CD4-positive, alpha-beta T cell (primary cell): ENCODE measurements at regions not wholly inside any gene's neighbourhood (a gene's known extent, or its start where the extent isn't known, plus 50 kb on each side); places are given as distances from the start of the nearest gene placed in this dataset.

Source experiments
- ATAC-seq: fragments of 200-7000 bp; cut with Tn5 transposase; one replicate; pipeline ENCODE4 v1.10.0; 2022; ENCODE audit warnings: mild to moderate bottlenecking; ENCODE audit not compliant: poor library complexity
- CTCF ChIA-PET: fragments of 350-600 bp; sonication (Branson Sonifier 250); formaldehyde crosslinking; loops from one replicate; lab custom pipeline; 2021; ENCODE audit warnings: antibody characterized with exemption, inconsistent platforms; lab: Charles Lee
- POLR2A ChIA-PET: fragments of 350-600 bp; sonication (Branson Sonifier 250); formaldehyde crosslinking; loops from one replicate; lab custom pipeline; 2021; ENCODE audit warnings: antibody characterized with exemption, inconsistent platforms; lab: Charles Lee
- DNase-seq, 14 experiments: peaks; one replicate each; pipeline ENCODE4 v3.0.0-alpha.2; 2013 to 2020; ENCODE audit warnings: mixed read lengths in 2 of 14
- H3K27ac ChIP-seq, 2 donors: one replicate each; pipeline versions ENCODE4 v1.5.1 to v1.7.0; 2013; ENCODE audit warnings: low read length in 2 of 2, low read depth in 1 of 2, mild to moderate bottlenecking in 1 of 2
- H3K27me3 ChIP-seq, 2 experiments: 1 replicate in 1 of 2; 2 replicates in 1 of 2; pipeline versions ENCODE4 v1.6.1 to v1.7.0; 2013; ENCODE audit warnings: low read length in 2 of 2, control low read depth in 1 of 2, mild to moderate bottlenecking in 1 of 2, moderate library complexity in 1 of 2; ENCODE audit not compliant: insufficient read depth in 2 of 2, control insufficient read depth in 1 of 2
- H3K36me3 ChIP-seq: one replicate; pipeline ENCODE4 v1.6.1; 2013; ENCODE audit warnings: low read length, control low read depth; ENCODE audit not compliant: insufficient read depth
- H3K4me1 ChIP-seq: one replicate; pipeline ENCODE4 v1.6.1; 2013; ENCODE audit warnings: low read length, control low read depth; ENCODE audit not compliant: insufficient read depth
- H3K4me3 ChIP-seq: one replicate; pipeline ENCODE4 v1.5.1; 2013; ENCODE audit warnings: mild to moderate bottlenecking, low read length, moderate library complexity
- H3K9me3 ChIP-seq, 2 experiments: 1 replicate in 1 of 2; 2 replicates in 1 of 2; pipeline versions ENCODE4 v1.6.1 to v1.7.0; 2013; ENCODE audit warnings: low read length in 2 of 2, mild to moderate bottlenecking in 2 of 2, control low read depth in 1 of 2, moderate library complexity in 1 of 2; ENCODE audit not compliant: control insufficient read depth in 1 of 2, insufficient read depth in 1 of 2
- H3K27ac Mint-ChIP-seq: one replicate; pipeline ENCODE4 v1.8.0; 2020; ENCODE audit warnings: mixed read lengths
- H3K27me3 Mint-ChIP-seq: one replicate; pipeline ENCODE4 v1.8.0; 2021; ENCODE audit warnings: mixed read lengths
- H3K36me3 Mint-ChIP-seq: one replicate; pipeline ENCODE4 v1.8.0; 2021; ENCODE audit warnings: low read depth, mixed read lengths
- H3K4me1 Mint-ChIP-seq: one replicate; pipeline ENCODE4 v1.8.0; 2021; ENCODE audit warnings: low read depth, mixed read lengths
- H3K4me3 Mint-ChIP-seq: one replicate; pipeline ENCODE4 v1.8.0; 2020; ENCODE audit warnings: mild to moderate bottlenecking, mixed read lengths
- H3K9me3 Mint-ChIP-seq: one replicate; pipeline ENCODE4 v1.8.0; 2020; ENCODE audit warnings: mixed read lengths
- intact Hi-C, 2 experiments: fragments of 100-400 bp; cut with DNase I in 1 of 2; cut with micrococcal nuclease in 1 of 2; formaldehyde crosslinking; loops; one replicate each; pipeline versions ENCODE4 v1.15.1 to v1.9.0; 2023 to 2025; cut with DNase I, micrococcal nuclease
- TF ChIP-seq, protein P1 (sequence below): fragments of 200-600 bp; IDR thresholded peaks from one replicate; pipeline ENCODE4 v1.8.0; 2022; ENCODE audit warnings: antibody characterized with exemption, mild to moderate bottlenecking

DNA sequence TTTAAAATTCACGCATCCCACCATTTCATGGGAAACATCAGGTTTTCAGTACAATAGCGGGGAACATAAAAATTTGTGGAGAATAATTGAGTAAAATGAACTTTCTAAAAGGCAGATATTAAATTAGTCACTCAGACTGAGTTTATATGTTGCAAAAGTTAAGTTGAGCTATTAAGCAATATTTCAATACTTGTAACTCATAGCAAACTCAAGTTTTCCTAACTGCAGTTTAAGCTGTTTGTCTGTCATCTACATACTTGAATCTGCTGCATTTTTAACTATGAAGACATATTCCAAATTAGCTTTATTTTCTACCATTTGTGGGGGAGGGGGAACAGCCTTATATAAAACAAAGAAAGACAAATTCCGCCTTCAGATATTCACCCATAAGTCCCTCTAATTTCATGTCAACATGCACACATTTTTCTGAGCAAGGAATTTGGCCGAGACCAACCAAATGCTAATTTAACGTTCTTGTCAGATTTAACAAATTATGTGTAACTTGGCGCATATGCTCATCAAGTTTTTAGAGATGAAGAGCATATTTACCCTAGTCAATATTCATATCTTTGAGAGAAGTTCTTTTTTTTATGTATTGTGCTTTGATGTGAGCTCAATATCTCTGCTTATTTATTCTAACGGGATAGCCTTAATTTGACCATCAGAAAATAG lies 462.9 kb downstream of the TXNL1 start:
- TF ChIP-seq, protein P1, sequence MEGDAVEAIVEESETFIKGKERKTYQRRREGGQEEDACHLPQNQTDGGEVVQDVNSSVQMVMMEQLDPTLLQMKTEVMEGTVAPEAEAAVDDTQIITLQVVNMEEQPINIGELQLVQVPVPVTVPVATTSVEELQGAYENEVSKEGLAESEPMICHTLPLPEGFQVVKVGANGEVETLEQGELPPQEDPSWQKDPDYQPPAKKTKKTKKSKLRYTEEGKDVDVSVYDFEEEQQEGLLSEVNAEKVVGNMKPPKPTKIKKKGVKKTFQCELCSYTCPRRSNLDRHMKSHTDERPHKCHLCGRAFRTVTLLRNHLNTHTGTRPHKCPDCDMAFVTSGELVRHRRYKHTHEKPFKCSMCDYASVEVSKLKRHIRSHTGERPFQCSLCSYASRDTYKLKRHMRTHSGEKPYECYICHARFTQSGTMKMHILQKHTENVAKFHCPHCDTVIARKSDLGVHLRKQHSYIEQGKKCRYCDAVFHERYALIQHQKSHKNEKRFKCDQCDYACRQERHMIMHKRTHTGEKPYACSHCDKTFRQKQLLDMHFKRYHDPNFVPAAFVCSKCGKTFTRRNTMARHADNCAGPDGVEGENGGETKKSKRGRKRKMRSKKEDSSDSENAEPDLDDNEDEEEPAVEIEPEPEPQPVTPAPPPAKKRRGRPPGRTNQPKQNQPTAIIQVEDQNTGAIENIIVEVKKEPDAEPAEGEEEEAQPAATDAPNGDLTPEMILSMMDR: no peak
- H3K27ac ChIP-seq: no peak overlapping the region
- ChIA-PET CTCF (no interaction called here), POLR2A (no interaction called here)
- ATAC-seq (no peak), DNase-seq (no peak)
- H3K4me3 ChIP-seq: no peak overlapping the region
- H3K9me3 Mint-ChIP-seq: no peaks in the 10 kb centered on the region
- no peaks in the 10 kb centered on the region for H3K4me1 ChIP-seq
- no peaks in the 10 kb centered on the region for H3K36me3 ChIP-seq
- H3K9me3 ChIP-seq: peaks cover 0 to 11% of the 10 kb centered on the region in 2 experiments
- H3K27me3 Mint-ChIP-seq: no peaks in the 10 kb centered on the region
- no peak overlapping the region for H3K27ac Mint-ChIP-seq
- H3K4me3 Mint-ChIP-seq: no peak overlapping the region
- H3K4me1 Mint-ChIP-seq: no peaks in the 10 kb centered on the region
- intact Hi-C loops: no loop called here
- no peaks in the 10 kb centered on the region for H3K27me3 ChIP-seq
- H3K36me3 Mint-ChIP-seq: no peaks in the 10 kb centered on the region

DNA sequence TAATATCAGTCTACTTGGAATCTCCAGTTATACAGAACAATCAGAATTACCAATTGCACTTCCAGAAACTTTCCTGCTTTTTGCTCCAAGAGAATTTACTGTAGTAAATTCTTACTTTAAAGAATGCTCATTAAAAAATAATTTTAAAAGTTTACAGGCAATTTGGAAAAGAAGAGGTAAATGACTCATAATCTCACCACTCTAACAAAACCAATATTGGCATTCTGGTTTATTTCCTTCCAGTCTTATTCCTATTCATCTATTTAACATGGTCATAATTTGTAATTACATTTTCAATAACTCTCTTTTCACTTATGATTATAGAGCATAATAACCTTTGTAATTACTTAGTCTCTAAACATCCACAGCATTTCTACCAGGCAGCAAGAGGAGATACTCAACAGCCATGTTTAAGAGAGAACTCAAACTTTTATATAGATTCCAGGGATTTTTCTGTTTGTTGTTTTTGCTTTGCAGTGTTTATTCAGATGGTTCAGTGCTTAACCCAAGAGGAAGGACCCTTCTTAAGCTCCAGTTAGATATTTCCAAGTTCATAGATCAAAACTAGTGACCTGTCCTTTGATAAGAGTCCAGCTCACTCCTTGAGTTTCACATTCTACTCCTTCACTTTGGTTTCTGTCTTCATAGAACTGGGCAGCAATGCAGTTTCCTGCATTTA lies 464.7 kb downstream of the TXNL1 start:
- H3K4me3 ChIP-seq: no peak overlapping the region
- H3K4me1 Mint-ChIP-seq: no peaks in the 10 kb centered on the region
- H3K27ac Mint-ChIP-seq: no peak overlapping the region
- H3K36me3 ChIP-seq: no peaks in the 10 kb centered on the region
- no peaks in the 10 kb centered on the region for H3K9me3 Mint-ChIP-seq
- no peaks in the 10 kb centered on the region for H3K36me3 Mint-ChIP-seq
- H3K4me1 ChIP-seq: no peaks in the 10 kb centered on the region
- CTCF ChIA-PET: no interaction called here
- peaks cover 0 to 11% of the 10 kb centered on the region in 2 experiments for H3K9me3 ChIP-seq
- no peak for ATAC-seq
- H3K27me3 Mint-ChIP-seq: no peaks in the 10 kb centered on the region
- POLR2A ChIA-PET: no interaction called here
- no peak overlapping the region for H3K4me3 Mint-ChIP-seq
- DNase-seq: no peak
- H3K27ac ChIP-seq: no peak overlapping the region
- TF ChIP-seq, protein P1: no peak
- H3K27me3 ChIP-seq: no peaks in the 10 kb centered on the region
- intact Hi-C loops: no loop called here

DNA sequence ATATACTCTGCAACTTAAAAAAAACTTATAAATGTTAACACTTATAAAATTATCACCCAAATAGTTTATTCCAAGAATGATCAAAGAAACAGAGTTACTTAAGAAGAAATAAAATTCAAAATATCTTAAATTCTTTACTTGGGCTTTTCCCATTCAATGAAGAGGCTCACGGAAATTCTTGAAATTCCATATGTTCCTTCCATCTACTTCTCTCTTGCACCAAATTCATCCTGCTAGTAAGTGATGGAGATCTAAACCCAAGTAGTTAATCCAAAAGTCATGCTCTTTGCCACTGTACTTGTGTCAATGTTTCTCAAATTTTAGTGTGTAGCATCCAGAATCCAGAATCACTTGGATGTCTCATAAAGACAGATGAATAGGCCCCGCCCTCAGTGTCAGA lies 465.9 kb downstream of the TXNL1 start:
- TF ChIP-seq, protein P1: no peak
- Mint-ChIP-seq H3K36me3 (no peaks in the 10 kb centered on the region), H3K4me1 (no peaks in the 10 kb centered on the region), H3K9me3 (no peaks in the 10 kb centered on the region), H3K27me3 (no peaks in the 10 kb centered on the region), H3K4me3 (no peak overlapping the region), H3K27ac (no peak overlapping the region)
- Histone ChIP-seq H3K4me1 (no peaks in the 10 kb centered on the region), H3K27ac (no peak overlapping the region), H3K27me3 (no peaks in the 10 kb centered on the region), H3K9me3 (peaks cover 0 to 11% of the 10 kb centered on the region in 2 experiments), H3K4me3 (no peak overlapping the region), H3K36me3 (no peaks in the 10 kb centered on the region)
- intact Hi-C loops: no loop called here
- DNase-seq: no peak
- POLR2A ChIA-PET: no interaction called here
- CTCF ChIA-PET: no interaction called here
- no peak for ATAC-seq
